GM23338 (cell line): ENCODE measurements at regions not wholly inside any gene's neighbourhood (a gene's known extent, or its start where the extent isn't known, plus 50 kb on each side); places are given as distances from the start of the nearest gene placed in this dataset.
"Not testable (repeated sequence)": the region's sequence is repeated elsewhere in the genome, so short reads cannot be mapped to it uniquely, and the experiment has no call there.

Experiments used
- ATAC-seq: fragments of 200-7000 bp; cut with Tn5 transposase; 3 replicates; pipeline ENCODE4 v1.9.1; 2020
- DNase-seq: peaks from one replicate; pipeline ENCODE4 v3.0.0-alpha.2; 2015; ENCODE audit warnings: low spot score
- H2AFZ ChIP-seq: fragments of 200-600 bp; sonication (generic); 2 replicates; pipeline ENCODE4 v1.8.0; 2016; ENCODE audit warnings: antibody characterized with exemption, mild to moderate bottlenecking, moderate library complexity
- H3F3A ChIP-seq: fragments of 200-600 bp; sonication (generic); replicated peaks from 2 replicates; pipeline ENCODE4 v1.8.0; 2017; ENCODE audit warnings: antibody characterized with exemption, mixed run types, low read depth
- H3K27ac ChIP-seq: fragments of 200-600 bp; sonication (generic); 2 replicates; pipeline ENCODE4 v1.6.1; 2016; ENCODE audit warnings: low read depth
- H3K27me3 ChIP-seq: fragments of 200-600 bp; sonication (generic); 2 replicates; pipeline ENCODE4 v1.8.0; 2016; ENCODE audit warnings: mild to moderate bottlenecking, mixed run types, moderate library complexity; ENCODE audit not compliant: insufficient read depth
- H3K36me3 ChIP-seq: fragments of 200-600 bp; sonication (generic); 2 replicates; pipeline ENCODE4 v1.8.0; 2016; ENCODE audit warnings: mild to moderate bottlenecking; ENCODE audit not compliant: insufficient read depth
- H3K4me1 ChIP-seq: fragments of 200-600 bp; sonication (generic); 2 replicates; pipeline ENCODE4 v1.8.0; 2016; ENCODE audit warnings: mild to moderate bottlenecking, moderate library complexity; ENCODE audit not compliant: insufficient read depth
- H3K4me2 ChIP-seq: fragments of 200-600 bp; sonication (generic); 2 replicates; pipeline ENCODE4 v1.7.1; 2017; ENCODE audit warnings: mixed run types
- H3K4me3 ChIP-seq: fragments of 200-600 bp; sonication (generic); 2 replicates; pipeline ENCODE4 v1.6.1; 2016; ENCODE audit warnings: mixed run types
- H3K79me2 ChIP-seq: fragments of 200-600 bp; sonication (generic); replicated peaks from 2 replicates; pipeline ENCODE4 v1.8.0; 2017; ENCODE audit warnings: mild to moderate bottlenecking; ENCODE audit not compliant: insufficient read depth
- H3K9me2 ChIP-seq: fragments of 200-600 bp; sonication (generic); 2 replicates; pipeline ENCODE4 v1.8.0; 2017; ENCODE audit not compliant: insufficient read depth
- H4K20me1 ChIP-seq: fragments of 200-600 bp; sonication (generic); replicated peaks from 2 replicates; pipeline ENCODE4 v1.8.0; 2017; ENCODE audit warnings: mild to moderate bottlenecking; ENCODE audit not compliant: insufficient read depth
- H3K27ac Mint-ChIP-seq: 2 replicates; pipeline ENCODE4 v1.8.0; 2020; ENCODE audit warnings: inconsistent platforms, mild to moderate bottlenecking, moderate library complexity, mixed read lengths
- H3K27me3 Mint-ChIP-seq: 3 replicates; pipeline ENCODE4 v1.8.0; 2022; ENCODE audit warnings: low read depth, mild to moderate bottlenecking, moderate library complexity, mixed read lengths, inconsistent platforms; ENCODE audit not compliant: insufficient read depth, poor library complexity
- H3K36me3 Mint-ChIP-seq: 3 replicates; pipeline ENCODE4 v1.8.0; 2021; ENCODE audit warnings: low read depth, mild to moderate bottlenecking, inconsistent platforms, moderate library complexity, mixed read lengths
- H3K4me1 Mint-ChIP-seq: 3 replicates; pipeline ENCODE4 v1.8.0; 2020; ENCODE audit warnings: mild to moderate bottlenecking, inconsistent platforms, mixed read lengths
- H3K4me3 Mint-ChIP-seq: 3 replicates; pipeline ENCODE4 v1.8.0; 2021; ENCODE audit warnings: moderate library complexity, mild to moderate bottlenecking, inconsistent platforms, mixed read lengths
- H3K9me3 Mint-ChIP-seq: 3 replicates; pipeline ENCODE4 v1.8.0; 2020; ENCODE audit warnings: moderate library complexity, mild to moderate bottlenecking, inconsistent platforms, mixed read lengths
- CREB1 ChIP-seq: fragments of 250-450 bp; sonication (Bioruptor Pico); IDR thresholded peaks from 2 replicates; pipeline ENCODE4 v1.5.0; 2020; ENCODE audit warnings: low read depth, mild to moderate bottlenecking, moderate library complexity
- CTCF ChIP-seq, 2 experiments: fragments of 200-600 bp in 1 of 2; sonication (generic) in 1 of 2; conservative IDR thresholded peaks; 2 replicates each; pipeline versions ENCODE4 v1.5.1 to v1.6.1; 2016 to 2017; ENCODE audit warnings: antibody characterized with exemption in 2 of 2, low read depth in 2 of 2, mild to moderate bottlenecking in 2 of 2, moderate library complexity in 1 of 2
- ETS1 ChIP-seq: IDR thresholded peaks from 2 replicates; pipeline ENCODE4 v1.6.1; 2016; ENCODE audit warnings: antibody characterized with exemption
- EZH2 ChIP-seq: fragments of 200-600 bp; sonication (generic); IDR thresholded peaks from one replicate; pipeline ENCODE4 v1.8.0; 2017; ENCODE audit warnings: antibody characterized with exemption, mild to moderate bottlenecking, low read depth; ENCODE audit not compliant: unreplicated experiment
- EZH2phosphoT487 ChIP-seq: fragments of 200-600 bp; sonication (generic); IDR thresholded peaks from one replicate; pipeline ENCODE4 v1.8.1; 2018; ENCODE audit warnings: antibody characterized with exemption; ENCODE audit not compliant: unreplicated experiment
- JUNB ChIP-seq: IDR thresholded peaks from one replicate; pipeline ENCODE4 v1.6.1; 2016; ENCODE audit warnings: antibody characterized with exemption; ENCODE audit not compliant: unreplicated experiment
- NANOG ChIP-seq: IDR thresholded peaks from 2 replicates; pipeline ENCODE4 v1.6.1; 2016; ENCODE audit warnings: antibody characterized with exemption, borderline replicate concordance
- POLR2AphosphoS5 ChIP-seq: IDR thresholded peaks from 2 replicates; pipeline ENCODE4 v1.6.1; 2016; ENCODE audit warnings: antibody characterized with exemption, low read depth
- REST ChIP-seq: IDR thresholded peaks from one replicate; pipeline ENCODE4 v1.6.1; 2018; ENCODE audit warnings: antibody characterized with exemption; ENCODE audit not compliant: unreplicated experiment
- STAT1 ChIP-seq: IDR thresholded peaks from one replicate; pipeline ENCODE4 v1.6.1; 2016; ENCODE audit warnings: antibody characterized with exemption; ENCODE audit not compliant: unreplicated experiment
- ZNF462 ChIP-seq: fragments of 250-450 bp; sonication (Bioruptor Pico); IDR thresholded peaks from 2 replicates; pipeline ENCODE4 v1.5.0; 2020; ENCODE audit warnings: mild to moderate bottlenecking, moderate library complexity

GRCh38 chr21:38091061-38091460 lies 165.7 kb upstream of the KCNJ15 start:
- not testable (repeated sequence) for H4K20me1 ChIP-seq, H2AFZ ChIP-seq, ATAC-seq, H3K4me3 Mint-ChIP-seq, H3K4me2 ChIP-seq, H3K27me3 Mint-ChIP-seq, H3K36me3 ChIP-seq, H3K4me1 Mint-ChIP-seq, H3K27ac ChIP-seq, H3K4me1 ChIP-seq, H3K27ac Mint-ChIP-seq, H3F3A ChIP-seq, H3K27me3 ChIP-seq, H3K4me3 ChIP-seq, H3K9me2 ChIP-seq, H3K9me3 Mint-ChIP-seq, DNase-seq, H3K36me3 Mint-ChIP-seq, H3K79me2 ChIP-seq

- no peak for ATAC-seq
- peaks cover 2% of the 10 kb centered on the region; the same call in 1 of the 3 replicates for H3K9me3 Mint-ChIP-seq
- H3K4me1 ChIP-seq = no peaks in the 10 kb centered on the region
- no peak overlapping the region for H3K4me3 Mint-ChIP-seq
- H4K20me1 ChIP-seq = no peaks in the 10 kb centered on the region
- no peak overlapping the region for H2AFZ ChIP-seq
- no peaks in the 10 kb centered on the region for H3K4me1 Mint-ChIP-seq
- no peak overlapping the region for H3K27ac Mint-ChIP-seq
- no peak overlapping the region for H3K4me2 ChIP-seq
- no peak overlapping the region for H3K4me3 ChIP-seq
- DNase-seq = no peak
- H3K36me3 Mint-ChIP-seq = no peaks in the 10 kb centered on the region
- no peaks in the 10 kb centered on the region for H3K79me2 ChIP-seq
- H3K27ac ChIP-seq = no peak overlapping the region
- no peaks in the 10 kb centered on the region for H3K27me3 Mint-ChIP-seq
- peaks cover 4% of the 10 kb centered on the region; the same call in 1 of the 2 replicates for H3K9me2 ChIP-seq
- H3F3A ChIP-seq = no peaks in the 10 kb centered on the region
- no peaks in the 10 kb centered on the region for H3K36me3 ChIP-seq
- no peaks in the 10 kb centered on the region for H3K27me3 ChIP-seq
- TF ChIP-seq JUNB = no peak
- TF ChIP-seq POLR2AphosphoS5 = no peak
- no peak for TF ChIP-seq NANOG
- TF ChIP-seq EZH2phosphoT487 = no peak
- TF ChIP-seq STAT1 = no peak
- TF ChIP-seq ETS1 = no peak
- no peak for TF ChIP-seq EZH2
- no peak for TF ChIP-seq ZNF462 (CRISPR knock-in tag)
- no peak for TF ChIP-seq CTCF (conservative IDR thresholded peaks at IDR 0.05; ENCODE audit: low read depth in 2 of 2)
- no peak for TF ChIP-seq REST
- no peak for TF ChIP-seq CREB1 (CRISPR knock-in tag)
Measured at GRCh38 chr21:38092051-38092450, 164.7 kb upstream of the KCNJ15 start.
